ENCODE measurements at regions not wholly inside any gene's neighbourhood (a gene's known extent, or its start where the extent isn't known, plus 50 kb on each side); places are given as distances from the start of the nearest gene placed in this dataset.

DNA sequence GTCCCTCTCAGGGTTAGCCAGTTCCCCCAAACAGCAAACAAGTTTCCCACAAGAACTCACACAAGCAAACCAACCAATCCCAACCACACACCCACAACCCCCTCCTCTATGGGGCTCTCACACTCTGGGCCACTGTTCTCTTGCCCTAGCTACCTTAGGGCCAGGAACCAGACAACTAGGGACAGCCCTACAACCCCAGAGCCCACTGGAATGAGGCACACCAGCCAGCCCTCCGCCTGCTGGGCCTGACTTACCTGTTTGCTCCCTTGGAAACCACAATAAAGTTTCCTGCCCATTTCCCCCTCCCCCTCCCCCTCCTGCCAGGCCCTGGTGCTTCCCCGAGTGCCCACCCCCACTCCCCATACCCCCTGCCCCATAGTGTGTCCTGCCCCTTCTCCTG, 132.6 kb downstream of the WDR11 start:
- no peak for DNase-seq (ENCODE audit: low spot score)

- DNase-seq (ENCODE audit: low spot score): no peak
These were observed 133.1 kb downstream of the WDR11 start for GRCh38 chr10:120984221-120984620.

- no peak for DNase-seq (ENCODE audit: low spot score)
These were observed 136.2 kb downstream of the WDR11 start for GRCh38 chr10:120987359-120987758.

DNA sequence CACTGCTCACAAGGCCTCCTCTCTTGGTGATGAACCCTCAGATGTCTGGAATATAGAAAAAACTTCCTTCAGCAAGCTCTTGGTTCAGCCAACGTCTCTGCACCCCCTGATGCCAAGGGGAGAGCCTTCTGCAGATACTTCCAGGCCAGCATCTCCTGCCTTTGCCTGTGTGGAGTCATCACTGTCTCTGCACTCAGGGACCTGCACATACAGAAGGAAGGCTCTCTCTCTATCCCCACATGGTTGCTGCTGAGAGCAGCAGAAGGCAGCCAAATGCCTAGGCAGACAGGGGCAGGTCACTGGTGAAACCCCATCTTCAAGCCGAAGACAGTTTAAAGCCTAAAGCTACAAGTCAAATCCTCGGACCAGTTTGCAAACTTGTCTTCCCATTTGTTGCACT, 137.6 kb downstream of the WDR11 start:
- DNase-seq (ENCODE audit: low spot score): no peak

GRCh38 chr10:120989279-120989678, 138.1 kb downstream of the WDR11 start:
- no peak for DNase-seq (ENCODE audit: low spot score)

DNA sequence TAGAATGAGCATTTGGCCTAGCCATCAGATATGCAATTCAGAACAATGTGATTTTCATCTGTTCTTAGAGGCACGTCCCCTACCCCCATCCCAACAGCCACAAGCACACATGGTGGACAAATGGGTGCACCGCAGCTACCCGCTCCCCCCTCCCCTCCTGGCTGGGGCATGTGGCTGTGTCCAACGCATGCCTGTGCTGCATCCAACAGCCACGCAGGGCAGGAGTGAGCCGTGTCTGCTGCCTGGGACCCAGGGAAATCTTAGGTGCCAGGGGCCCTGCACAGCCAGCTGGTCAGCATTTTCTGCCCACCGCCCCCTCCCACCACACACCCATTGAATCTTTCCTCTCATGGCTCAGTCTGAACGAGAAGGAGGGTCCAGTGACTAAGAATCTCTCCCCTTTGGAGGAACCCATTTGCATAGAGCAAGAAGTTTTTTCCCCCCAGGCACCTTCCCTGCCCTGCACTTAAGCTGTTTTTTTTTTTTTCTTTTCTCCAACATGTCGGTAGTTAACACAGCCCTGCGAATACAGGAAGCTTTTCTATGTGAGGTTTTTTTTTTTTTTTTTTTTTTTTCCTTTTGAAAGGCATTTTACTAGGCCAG, 138.9 kb downstream of the WDR11 start:
- DNase-seq (ENCODE audit: low spot score): no peak

- DNase-seq (ENCODE audit: low spot score): no peak
These were observed 139.7 kb downstream of the WDR11 start for GRCh38 chr10:120990831-120991230.

GRCh38 chr10:120993089-120993488, 141.9 kb downstream of the WDR11 start:
- no peak for DNase-seq (ENCODE audit: low spot score)

GRCh38 chr10:120995768-120996167, 144.6 kb downstream of the WDR11 start:
- no peak for DNase-seq (ENCODE audit: low spot score)

DNA sequence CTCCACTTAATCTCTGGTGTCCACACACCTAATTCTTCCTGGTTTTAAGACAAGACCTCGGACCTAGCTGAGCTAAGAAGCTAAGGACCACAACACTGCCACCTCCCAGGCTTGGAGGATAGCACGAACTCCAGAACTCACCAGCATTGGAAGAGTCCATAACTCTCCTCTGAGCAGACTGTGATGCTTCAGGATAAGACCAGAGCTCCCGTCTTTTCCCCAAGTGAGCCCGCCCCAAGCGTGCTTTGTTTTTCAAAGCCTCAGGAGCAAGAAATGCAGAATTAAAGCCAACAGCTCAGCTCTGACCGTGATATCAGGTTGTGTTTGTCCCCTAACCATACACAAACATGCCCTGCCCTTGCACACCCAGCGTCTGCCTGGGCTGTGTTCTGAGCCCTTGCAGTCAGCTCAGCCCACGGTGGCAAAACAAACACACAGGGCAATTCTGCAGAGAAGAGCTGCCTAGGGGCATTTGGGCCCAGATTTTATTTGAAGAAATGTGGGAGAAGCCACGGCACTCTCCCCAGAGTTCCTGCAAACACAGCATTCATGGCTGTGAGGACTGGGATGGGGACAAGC, 145.4 kb downstream of the WDR11 start:
- DNase-seq (ENCODE audit: low spot score): no peak

DNA sequence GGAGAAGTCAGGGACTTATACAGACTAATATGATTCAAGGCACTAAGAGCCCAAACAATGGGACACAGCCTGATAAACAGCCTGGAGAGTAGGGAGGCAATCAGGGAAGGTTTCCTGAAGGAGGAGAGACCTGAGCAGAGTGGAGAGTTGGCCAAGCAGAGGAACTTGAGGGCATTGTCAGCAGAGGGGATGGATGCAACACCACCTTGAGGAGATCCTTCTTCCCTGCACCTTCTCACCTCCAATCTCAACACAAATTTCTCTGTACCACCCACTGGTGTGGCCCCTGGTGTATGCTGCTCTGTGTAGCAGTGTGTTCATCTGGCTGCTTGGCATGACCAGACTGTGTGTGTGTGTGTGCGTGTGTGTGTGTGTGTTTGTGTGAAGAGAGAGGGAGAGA, 146.2 kb downstream of the WDR11 start:
- no peak for DNase-seq (ENCODE audit: low spot score)

- no peak for DNase-seq (ENCODE audit: low spot score)
These were observed 146.6 kb downstream of the WDR11 start for GRCh38 chr10:120997756-120998155.

DNA sequence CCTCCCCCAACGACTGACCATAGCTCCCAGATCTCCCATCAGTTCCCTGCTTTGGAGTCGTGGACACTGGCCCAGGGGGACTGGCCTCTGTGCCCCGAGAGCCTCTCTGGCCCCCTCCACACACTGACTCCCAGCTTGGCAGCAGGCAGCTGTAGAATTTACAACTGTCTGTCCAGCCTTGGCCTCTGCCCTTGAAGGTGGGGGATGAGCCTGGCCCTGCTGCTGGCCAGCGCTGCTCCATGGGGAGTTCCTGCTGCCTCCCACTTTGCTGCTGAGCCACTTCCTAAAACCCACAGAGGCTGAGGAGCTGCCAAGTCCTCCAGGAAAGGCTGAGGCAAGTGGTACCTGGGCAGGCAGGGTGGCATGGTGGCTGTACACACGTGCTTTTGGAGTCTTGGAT, 147.1 kb downstream of the WDR11 start:
- DNase-seq (ENCODE audit: low spot score): no peak

DNA sequence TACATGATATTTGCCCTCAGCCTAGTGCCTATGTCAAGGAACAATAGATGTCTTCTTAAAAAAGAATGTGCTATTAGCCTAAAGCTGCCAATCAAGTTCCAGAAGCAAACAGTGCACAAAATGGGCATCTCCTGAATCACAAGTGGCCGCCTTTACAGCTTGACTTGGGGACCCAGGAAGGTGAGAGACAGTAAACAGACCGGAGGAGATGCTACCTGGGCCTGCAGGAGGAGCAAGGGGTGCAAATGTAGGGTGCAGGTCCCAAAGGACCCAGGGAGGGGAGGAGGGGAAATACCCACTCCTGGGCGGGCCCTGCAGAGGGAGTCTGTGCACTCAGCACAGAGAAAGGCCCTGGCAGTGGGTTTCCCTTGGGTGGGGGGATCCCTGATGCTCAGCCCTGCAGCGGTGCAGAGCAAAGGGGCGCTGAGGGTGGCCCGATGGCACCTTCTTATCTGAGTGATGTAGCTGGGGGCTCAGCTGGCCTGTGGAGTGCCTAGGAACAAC, 147.7 kb downstream of the WDR11 start:
- DNase-seq (ENCODE audit: low spot score): no peak

- DNase-seq (ENCODE audit: low spot score): no peak
These were observed 148.7 kb downstream of the WDR11 start for GRCh38 chr10:120999868-121000267.

GRCh38 chr10:121002586-121003205, 151.5 kb downstream of the WDR11 start:
- no peak for DNase-seq (ENCODE audit: low spot score)

GRCh38 chr10:121005948-121006587, 154.9 kb downstream of the WDR11 start:
- DNase-seq (ENCODE audit: low spot score): no peak

DNA sequence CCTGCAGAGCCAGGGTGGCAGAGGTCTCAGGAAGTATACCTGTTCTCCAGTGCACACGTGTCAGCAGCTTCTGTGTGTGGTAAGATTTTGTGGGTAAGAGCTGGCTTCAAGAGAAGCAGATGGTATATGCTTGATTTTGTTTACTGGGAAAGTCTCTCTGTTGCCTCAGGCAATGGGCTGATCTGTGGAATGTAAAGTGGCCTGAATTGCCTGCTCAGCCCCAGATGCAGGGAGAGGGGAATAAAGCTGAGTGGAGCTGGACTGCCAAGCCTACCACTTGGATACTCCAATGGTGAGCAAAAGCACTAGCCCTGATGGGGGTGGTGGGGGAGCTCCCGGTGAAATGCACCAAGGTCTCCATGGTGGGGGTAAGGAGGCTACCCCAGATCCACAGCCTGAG, 156.1 kb downstream of the WDR11 start:
- no peak for DNase-seq (ENCODE audit: low spot score)

GRCh38 chr10:121015916-121016315, 164.8 kb downstream of the WDR11 start:
- DNase-seq (ENCODE audit: low spot score): no peak

GRCh38 chr10:121024905-121025584, 173.9 kb downstream of the WDR11 start:
- no peak for DNase-seq (ENCODE audit: low spot score)

- DNase-seq (ENCODE audit: low spot score): no peak
These were observed 174.6 kb downstream of the WDR11 start for GRCh38 chr10:121025731-121026130.

DNA sequence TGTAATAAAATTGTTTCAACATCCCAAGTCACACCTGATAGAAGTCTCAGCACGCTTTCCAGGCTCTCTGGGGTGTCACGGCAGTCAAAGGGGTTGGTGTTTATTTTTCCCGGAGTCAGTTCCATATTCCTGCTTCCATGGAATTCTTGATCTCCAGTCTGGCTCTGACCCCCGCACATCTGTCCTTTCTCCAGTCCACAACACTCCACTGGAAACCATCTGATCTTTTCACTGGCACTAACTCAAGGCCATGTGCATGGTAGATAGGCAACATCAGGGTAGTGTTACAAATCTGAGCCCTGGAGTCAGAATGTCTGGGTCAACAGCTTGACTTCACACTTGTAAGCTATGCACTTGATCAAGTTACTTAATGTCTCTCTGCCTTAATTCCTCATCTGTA, 176.2 kb downstream of the WDR11 start:
- DNase-seq (ENCODE audit: low spot score): no peak

- no peak for DNase-seq (ENCODE audit: low spot score)
These were observed 181.3 kb downstream of the WDR11 start for GRCh38 chr10:121032460-121032859.
